Inferior parietal cortex (tissue), 1 donor: ENCODE measurements at regions not wholly inside any gene's neighbourhood (a gene's known extent, or its start where the extent isn't known, plus 50 kb on each side); places are given as distances from the start of the nearest gene placed in this dataset.
"Not testable (repeated sequence)": the region's sequence is repeated elsewhere in the genome, so short reads cannot be mapped to it uniquely, and the experiment has no call there.

ENCODE experiments used
- DNase-seq: peaks from one replicate; pipeline ENCODE4 v3.0.0-alpha.2; 2016; ENCODE audit errors: extremely low spot score

GRCh38 chr10:121303287-121303890 lies 294.9 kb downstream of the FGFR2 start:
- no peak for DNase-seq

- DNase-seq: no peak
Measured at GRCh38 chr10:121305066-121305465, 293.2 kb downstream of the FGFR2 start.

GRCh38 chr10:121306159-121306673 lies 292.0 kb downstream of the FGFR2 start:
- no peak for DNase-seq

GRCh38 chr10:121307411-121307980 lies 290.7 kb downstream of the FGFR2 start:
- DNase-seq: no peak

- DNase-seq: no peak
Measured at GRCh38 chr10:121308020-121308419, 290.2 kb downstream of the FGFR2 start.

GRCh38 chr10:121309164-121309563 lies 289.1 kb downstream of the FGFR2 start:
- peak; percentile 59 for DNase-seq

GRCh38 chr10:121310151-121310711 lies 288.0 kb downstream of the FGFR2 start:
- no peak for DNase-seq

GRCh38 chr10:121311812-121312443 lies 286.3 kb downstream of the FGFR2 start:
- DNase-seq: no peak

GRCh38 chr10:121312587-121312986 lies 285.7 kb downstream of the FGFR2 start:
- DNase-seq: no peak

GRCh38 chr10:121313119-121313875 lies 284.9 kb downstream of the FGFR2 start:
- DNase-seq: no peak

- no peak for DNase-seq
Measured at GRCh38 chr10:121316432-121316831, 281.8 kb downstream of the FGFR2 start.

GRCh38 chr10:121317374-121317773 lies 280.9 kb downstream of the FGFR2 start:
- DNase-seq: no peak

GRCh38 chr10:121322046-121322445 lies 276.2 kb downstream of the FGFR2 start:
- DNase-seq: no peak

- no peak for DNase-seq
Measured at GRCh38 chr10:121322776-121323175, 275.5 kb downstream of the FGFR2 start.

GRCh38 chr10:121323443-121323842 lies 274.8 kb downstream of the FGFR2 start:
- no peak for DNase-seq

- no peak for DNase-seq
Measured at GRCh38 chr10:121324678-121325213, 273.5 kb downstream of the FGFR2 start.

- DNase-seq: no peak
Measured at GRCh38 chr10:121325490-121326231, 272.6 kb downstream of the FGFR2 start.

GRCh38 chr10:121326905-121327304 lies 271.3 kb downstream of the FGFR2 start:
- no peak for DNase-seq

- DNase-seq: no peak
Measured at GRCh38 chr10:121327727-121328126, 270.5 kb downstream of the FGFR2 start.

GRCh38 chr10:121329631-121330030 lies 268.6 kb downstream of the FGFR2 start:
- DNase-seq: not testable (repeated sequence)

GRCh38 chr10:121330563-121330962 lies 267.7 kb downstream of the FGFR2 start:
- DNase-seq: no peak
